HT-29 (cell line): ENCODE measurements at regions not wholly inside any gene's neighbourhood (a gene's known extent, or its start where the extent isn't known, plus 50 kb on each side); places are given as distances from the start of the nearest gene placed in this dataset.

Experiments used
- DNase-seq: peaks from one replicate; pipeline ENCODE4 v3.0.0-alpha.2; 2015; ENCODE audit warnings: low spot score

GRCh38 chr1:234554218-234554697, 55.7 kb downstream of the IRF2BP2 start:
- no peak for DNase-seq

- no peak for DNase-seq
Observed at GRCh38 chr1:234553240-234554188, 56.5 kb downstream of the IRF2BP2 start.

GRCh38 chr1:234551032-234551378, 59.0 kb downstream of the IRF2BP2 start:
- no peak for DNase-seq

- DNase-seq = no peak
Observed at GRCh38 chr1:234550341-234551031, 59.5 kb downstream of the IRF2BP2 start.

GRCh38 chr1:234549447-234550021, 60.4 kb downstream of the IRF2BP2 start:
- no peak for DNase-seq

- DNase-seq = no peak
Observed at GRCh38 chr1:234546890-234547788, 62.8 kb downstream of the IRF2BP2 start.

GRCh38 chr1:234546387-234546704, 63.6 kb downstream of the IRF2BP2 start:
- DNase-seq = no peak

GRCh38 chr1:234545517-234546386, 64.2 kb downstream of the IRF2BP2 start:
- DNase-seq = no peak

- DNase-seq = peak; percentile 73
Observed at GRCh38 chr1:234544087-234544579, 65.2 kb upstream of the TARBP1 start.

GRCh38 chr1:234543442-234544086, 64.6 kb upstream of the TARBP1 start:
- DNase-seq = no peak

- no peak for DNase-seq
Observed at GRCh38 chr1:234542211-234542850, 63.4 kb upstream of the TARBP1 start.

GRCh38 chr1:234541286-234541975, 62.5 kb upstream of the TARBP1 start:
- no peak for DNase-seq

GRCh38 chr1:234540404-234540762, 61.4 kb upstream of the TARBP1 start:
- DNase-seq = no peak

GRCh38 chr1:234539666-234540403, 60.9 kb upstream of the TARBP1 start:
- no peak for DNase-seq

GRCh38 chr1:234538930-234539649, 60.1 kb upstream of the TARBP1 start:
- DNase-seq = no peak

- DNase-seq = no peak
Observed at GRCh38 chr1:234538062-234538731, 59.2 kb upstream of the TARBP1 start.

GRCh38 chr1:234537236-234537635, 58.3 kb upstream of the TARBP1 start:
- DNase-seq = no peak
